ENCODE measurements at regions not wholly inside any gene's neighbourhood (a gene's known extent, or its start where the extent isn't known, plus 50 kb on each side); places are given as distances from the start of the nearest gene placed in this dataset.

DNA sequence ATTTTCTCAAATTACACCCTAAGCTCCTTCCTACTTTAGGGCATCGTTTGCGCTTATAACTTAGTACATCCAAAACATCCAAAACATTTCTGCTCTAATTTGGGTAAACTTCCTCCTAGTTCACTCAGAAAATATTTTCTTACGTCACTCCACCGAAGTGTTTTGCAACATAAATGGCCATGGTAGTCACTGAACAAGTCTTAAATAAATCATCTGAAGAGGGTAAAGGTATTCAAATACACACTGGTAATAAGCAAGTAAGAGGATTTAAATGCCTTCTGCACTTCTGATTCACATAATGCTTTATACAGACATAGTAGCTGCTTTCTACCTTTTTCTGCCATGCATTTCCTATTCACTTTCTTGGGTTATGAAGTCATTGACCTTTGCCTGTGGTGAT is 991.9 kb downstream of the NLGN4X start:
- no peak for TF ChIP-seq EZH2 (IDR thresholded peaks at IDR 0.05; ENCODE audit: low read length, unreplicated experiment)
- TF ChIP-seq, protein P1, sequence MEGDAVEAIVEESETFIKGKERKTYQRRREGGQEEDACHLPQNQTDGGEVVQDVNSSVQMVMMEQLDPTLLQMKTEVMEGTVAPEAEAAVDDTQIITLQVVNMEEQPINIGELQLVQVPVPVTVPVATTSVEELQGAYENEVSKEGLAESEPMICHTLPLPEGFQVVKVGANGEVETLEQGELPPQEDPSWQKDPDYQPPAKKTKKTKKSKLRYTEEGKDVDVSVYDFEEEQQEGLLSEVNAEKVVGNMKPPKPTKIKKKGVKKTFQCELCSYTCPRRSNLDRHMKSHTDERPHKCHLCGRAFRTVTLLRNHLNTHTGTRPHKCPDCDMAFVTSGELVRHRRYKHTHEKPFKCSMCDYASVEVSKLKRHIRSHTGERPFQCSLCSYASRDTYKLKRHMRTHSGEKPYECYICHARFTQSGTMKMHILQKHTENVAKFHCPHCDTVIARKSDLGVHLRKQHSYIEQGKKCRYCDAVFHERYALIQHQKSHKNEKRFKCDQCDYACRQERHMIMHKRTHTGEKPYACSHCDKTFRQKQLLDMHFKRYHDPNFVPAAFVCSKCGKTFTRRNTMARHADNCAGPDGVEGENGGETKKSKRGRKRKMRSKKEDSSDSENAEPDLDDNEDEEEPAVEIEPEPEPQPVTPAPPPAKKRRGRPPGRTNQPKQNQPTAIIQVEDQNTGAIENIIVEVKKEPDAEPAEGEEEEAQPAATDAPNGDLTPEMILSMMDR (conservative IDR thresholded peaks at IDR 0.05; ENCODE audit: low read depth, low read length), result no peak
